NCI-H1105 treated with DMSO at 0.1 percent for 48 hours (cell line): ENCODE measurements at regions not wholly inside any gene's neighbourhood (a gene's known extent, or its start where the extent isn't known, plus 50 kb on each side); places are given as distances from the start of the nearest gene placed in this dataset.

ENCODE experiments used
- DNase-seq: peaks from one replicate; lab custom pipeline; 2025; lab: John Stamatoyannopoulos, UW

DNA sequence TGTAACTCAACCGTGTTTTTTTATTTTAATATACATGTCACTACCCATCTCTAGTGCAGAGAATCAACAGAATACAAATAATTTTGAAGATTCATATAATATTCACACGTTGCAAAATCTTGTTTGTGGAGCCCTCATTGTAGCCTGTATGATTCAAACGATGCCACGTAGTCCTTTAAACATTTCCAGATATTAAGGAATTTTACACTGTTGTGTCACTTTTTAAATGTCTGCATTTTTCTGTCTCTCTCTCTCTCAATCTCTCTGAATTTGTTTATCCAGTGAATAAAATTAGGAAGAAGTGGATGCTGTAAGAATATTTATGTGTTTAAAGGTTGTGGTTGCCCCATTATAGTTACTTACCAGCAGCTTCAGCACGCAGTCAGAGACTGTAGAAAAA is 262.0 kb downstream of the PAX1 start:
- DNase-seq: no peak

DNA sequence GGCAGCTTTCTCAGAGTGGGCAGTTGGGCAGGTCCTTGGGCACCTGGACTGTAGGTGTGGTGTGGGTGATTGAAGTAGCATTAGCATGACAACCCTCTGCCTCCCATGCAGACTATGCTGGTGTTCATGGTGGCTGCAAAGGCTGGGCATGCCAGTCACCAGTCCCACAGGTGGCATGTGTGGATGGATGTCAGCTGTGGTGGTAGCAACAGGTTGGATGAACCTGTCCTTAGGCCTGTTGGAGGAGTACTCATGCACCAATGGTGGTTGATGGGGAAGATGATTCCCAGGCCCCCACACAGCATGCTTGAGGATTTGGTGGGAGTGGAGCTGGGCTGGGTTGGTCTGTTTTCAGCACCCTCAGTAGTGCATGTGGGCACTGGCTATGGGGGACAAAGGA is 251.1 kb downstream of the PAX1 start:
- no peak for DNase-seq

- DNase-seq: no peak
These were observed 241.9 kb downstream of the PAX1 start for GRCh38 chr20:21947406-21947805.

DNA sequence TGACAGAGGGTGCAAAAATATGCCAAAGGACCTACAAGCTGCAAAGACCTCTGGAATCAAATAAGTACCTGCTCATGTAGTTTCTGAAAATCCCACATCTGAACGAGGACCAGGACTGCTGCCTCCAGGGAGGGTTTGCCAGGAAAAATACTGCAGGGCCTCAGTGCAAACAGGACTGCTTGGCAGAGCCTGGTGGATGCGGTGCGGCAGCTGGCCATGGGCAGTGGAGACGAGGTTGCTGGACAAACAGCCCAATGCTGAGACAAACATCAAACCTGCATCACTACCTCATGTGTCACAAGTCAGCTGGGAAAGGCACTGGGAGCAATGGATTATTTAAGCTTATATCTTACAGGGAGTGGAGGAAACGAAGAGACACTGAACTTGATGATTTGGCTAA is 238.8 kb downstream of the PAX1 start:
- no peak for DNase-seq

DNA sequence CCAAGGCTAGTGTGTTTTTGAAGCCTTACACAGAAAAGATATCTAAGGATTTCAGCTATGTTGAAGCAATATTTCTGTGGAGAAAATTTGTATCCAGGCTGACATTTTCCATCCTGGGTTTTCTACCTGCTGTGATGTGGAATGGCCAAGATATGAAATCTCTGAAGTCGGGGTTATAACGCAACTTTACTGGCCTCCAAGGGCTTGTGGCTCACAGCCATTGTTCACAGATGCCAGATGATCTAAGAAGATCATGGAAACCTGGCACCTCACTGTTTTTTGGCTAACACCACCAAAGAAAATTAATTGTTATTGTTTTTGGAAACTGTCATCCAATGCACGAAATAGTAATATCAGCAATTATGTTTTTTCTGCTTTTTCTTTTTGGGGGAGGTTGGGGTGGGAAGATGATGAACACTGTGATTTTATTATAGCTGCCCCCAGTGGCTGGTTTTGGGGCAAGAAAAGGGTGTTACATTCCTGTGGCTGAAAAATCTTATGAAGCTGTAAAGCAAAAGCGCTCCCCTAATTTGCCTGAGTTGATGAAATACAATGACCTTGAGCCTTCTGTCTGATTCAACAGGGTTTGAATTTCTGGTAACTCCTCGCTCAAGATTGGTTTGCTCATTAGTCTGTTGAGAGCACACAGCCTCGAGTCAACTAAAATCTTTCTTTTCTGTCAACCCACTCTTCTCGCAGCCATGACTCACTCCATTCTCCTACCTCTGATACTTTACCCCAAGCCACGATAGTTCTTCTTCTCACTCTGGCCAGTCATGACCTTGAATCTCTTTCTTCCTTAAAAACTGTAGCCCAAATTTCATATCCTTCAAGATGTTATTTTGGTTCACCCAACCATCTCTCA is 236.7 kb downstream of the PAX1 start:
- DNase-seq: no peak

DNA sequence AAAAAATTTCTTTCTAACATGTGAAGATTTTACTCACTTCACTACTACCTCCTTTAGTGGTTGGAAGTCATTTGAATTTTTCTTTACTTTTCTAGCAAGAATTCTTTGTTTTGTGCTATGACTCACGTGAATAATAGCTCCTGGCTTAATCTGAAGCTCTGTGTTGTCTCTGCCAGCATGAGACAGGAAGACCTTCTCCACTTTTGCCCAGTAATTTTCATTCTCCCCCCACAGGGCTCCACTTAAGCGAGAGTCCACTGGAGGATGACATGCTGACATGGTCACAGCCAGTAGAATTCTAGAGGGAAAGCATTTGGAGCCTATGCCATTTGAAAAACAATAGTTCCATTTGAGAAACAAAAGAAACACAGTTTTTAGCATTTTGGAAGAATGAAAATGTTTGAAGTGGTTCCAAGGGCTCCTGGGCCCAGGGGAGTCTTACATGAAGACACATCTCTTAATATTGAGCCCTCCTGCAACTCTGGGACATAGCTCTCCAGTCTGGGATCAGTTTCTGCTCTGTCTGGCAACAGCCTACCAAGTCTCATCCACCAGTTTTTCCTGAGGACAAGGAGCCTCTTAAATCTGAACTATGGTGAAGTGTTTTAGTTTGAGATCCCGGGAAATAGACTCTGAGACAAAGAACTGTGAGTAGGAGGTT is 231.4 kb downstream of the PAX1 start:
- DNase-seq: no peak

- DNase-seq: no peak
These were observed 230.8 kb downstream of the PAX1 start for GRCh38 chr20:21936261-21936660.

- no peak for DNase-seq
These were observed 228.1 kb downstream of the PAX1 start for GRCh38 chr20:21933526-21933925.

- DNase-seq: no peak
These were observed 215.8 kb downstream of the PAX1 start for GRCh38 chr20:21921251-21921650.

DNA sequence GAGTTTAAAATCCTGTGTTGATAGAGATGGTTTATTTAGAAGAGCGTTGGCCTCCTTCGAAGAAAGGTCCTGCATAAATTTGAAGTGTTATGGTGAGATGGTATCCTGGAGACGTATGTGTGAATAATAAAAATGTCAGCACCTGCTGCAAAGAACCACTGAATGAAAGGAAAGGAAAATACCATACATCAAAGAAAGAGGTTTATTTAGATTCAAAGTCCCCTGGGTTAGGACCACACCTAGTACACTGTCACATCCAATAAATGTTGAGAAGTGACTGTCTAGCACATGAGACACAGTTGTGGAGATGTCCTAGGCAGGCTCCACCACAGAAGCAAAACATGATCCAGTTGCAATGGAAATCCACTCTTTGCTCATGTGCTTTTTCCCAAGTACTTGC is 214.7 kb downstream of the PAX1 start:
- DNase-seq: no peak

GRCh38 chr20:21918398-21918797 is 212.9 kb downstream of the PAX1 start:
- DNase-seq: no peak

GRCh38 chr20:21902391-21902790 is 196.9 kb downstream of the PAX1 start:
- no peak for DNase-seq

DNA sequence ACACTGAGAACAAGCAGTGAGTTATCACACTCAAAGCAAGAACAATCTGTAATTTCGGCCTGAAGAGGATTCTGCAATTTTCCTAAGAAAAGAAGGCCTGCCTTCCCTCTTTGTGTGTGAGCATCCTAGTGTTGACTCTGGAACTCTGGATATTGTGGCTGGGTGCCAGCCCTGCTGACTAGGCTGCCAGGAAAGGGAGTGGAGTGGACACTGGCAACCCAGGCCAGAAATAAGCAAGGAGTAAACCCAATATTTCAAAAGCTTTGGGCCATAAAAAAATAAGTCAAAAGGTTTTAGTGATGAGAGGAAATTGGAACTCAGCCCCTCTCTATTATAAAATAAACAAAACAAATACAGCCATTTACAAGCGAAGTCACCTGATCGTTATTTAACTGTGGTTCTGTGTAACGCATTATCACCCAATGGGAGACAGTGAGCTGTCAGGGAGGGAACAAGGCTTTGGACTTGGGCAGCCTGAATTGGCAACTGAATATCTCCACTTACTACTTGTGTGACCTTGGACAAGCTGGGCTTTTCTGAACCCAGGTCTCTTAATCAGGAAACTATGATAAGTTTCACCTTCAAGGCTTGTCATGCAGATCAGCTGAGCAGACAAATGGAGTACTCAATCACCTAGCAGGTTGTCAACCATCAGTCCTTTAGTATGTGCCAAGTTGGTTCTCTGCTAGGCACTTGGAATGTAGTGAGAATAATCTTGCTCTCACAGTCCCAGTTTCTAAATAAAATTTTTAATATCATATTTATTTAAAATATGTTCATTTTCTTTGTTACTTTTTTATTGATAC is 196.2 kb downstream of the PAX1 start:
- DNase-seq: peak; percentile 89

DNA sequence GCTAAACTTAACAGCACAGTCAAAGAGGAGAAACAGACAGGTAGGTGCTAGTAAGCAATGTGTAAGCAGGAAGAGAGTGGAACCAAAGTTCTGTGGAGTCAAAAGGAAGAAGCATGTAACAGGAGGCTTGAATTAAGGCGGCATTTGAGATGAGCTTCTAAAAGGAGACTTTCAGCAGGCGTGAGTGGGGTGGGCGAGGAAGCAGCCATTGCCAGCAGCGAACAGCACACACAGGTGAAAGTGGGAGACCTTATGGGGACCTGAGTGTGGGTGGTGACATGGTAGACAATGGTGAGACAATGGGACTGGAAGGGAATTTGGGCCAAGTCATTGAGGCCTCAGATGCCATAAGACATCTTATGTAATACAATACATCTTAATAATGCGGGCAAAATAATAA is 195.0 kb downstream of the PAX1 start:
- DNase-seq: no peak

- DNase-seq: no peak
These were observed 169.5 kb downstream of the PAX1 start for GRCh38 chr20:21874921-21875320.

DNA sequence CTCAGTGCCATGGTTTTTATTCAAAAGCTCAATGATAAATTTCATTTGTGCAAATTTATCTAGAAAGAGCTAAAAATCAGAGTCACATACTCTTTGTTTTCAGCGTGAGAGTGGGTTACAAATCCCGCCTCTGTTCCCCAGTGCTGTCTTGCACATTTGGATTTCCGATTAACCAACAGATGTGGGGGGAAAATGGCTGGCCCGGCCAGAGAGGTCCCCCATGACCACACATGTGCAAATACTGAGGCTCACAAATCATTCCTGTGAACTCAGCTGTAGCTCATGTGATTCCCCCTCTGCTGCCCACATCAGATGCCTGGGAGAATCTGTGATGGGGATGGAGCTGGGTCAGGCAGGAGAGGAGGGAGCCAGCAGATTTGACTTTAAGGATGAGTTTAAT is 168.7 kb downstream of the PAX1 start:
- no peak for DNase-seq

DNA sequence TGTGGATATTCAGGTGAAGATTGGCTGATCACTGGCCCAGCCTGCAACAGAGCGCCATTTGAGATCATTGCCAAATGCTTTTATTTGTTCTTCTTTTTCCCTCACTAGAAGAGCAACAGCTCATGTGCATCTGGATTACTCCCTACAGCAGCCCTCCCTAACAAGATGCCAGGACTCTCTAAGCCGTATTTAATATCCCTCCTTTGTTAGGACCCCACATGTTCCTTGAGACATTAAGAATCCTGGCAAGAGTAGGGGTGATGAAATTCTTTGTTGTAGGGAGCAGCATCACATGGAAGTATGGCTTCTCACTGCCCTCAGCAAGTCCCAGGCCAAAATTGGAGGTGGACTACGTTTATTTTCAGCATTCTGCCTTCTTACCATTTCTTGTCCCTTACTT is 167.8 kb downstream of the PAX1 start:
- no peak for DNase-seq

- DNase-seq: no peak
These were observed 162.3 kb downstream of the PAX1 start for GRCh38 chr20:21867811-21868210.

DNA sequence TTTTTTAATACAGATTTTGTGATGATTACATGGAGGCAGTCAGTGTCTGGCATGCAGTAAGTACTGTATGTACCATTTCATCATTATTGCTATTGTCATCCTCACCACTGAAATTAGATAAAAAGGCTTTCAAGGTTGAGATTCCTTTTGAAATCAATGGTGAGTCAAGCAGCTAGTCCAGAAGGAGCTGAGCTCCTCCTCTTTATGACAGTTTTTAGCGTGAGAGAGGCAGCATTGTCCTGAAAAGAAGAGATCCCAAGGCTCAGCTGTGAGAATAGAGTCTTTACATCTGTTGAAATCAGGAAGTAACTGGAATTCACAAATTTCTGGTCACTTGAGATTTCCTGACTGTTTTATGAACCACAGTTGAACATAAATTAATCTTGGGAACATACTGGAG is 161.9 kb downstream of the PAX1 start:
- no peak for DNase-seq

- DNase-seq: no peak
These were observed 157.5 kb downstream of the PAX1 start for GRCh38 chr20:21862956-21863355.

GRCh38 chr20:21862259-21862946 is 156.9 kb downstream of the PAX1 start:
- DNase-seq: no peak

- DNase-seq: no peak
These were observed 135.5 kb downstream of the PAX1 start for GRCh38 chr20:21840991-21841390.
